DMS114 treated with DMSO at 0.1 percent for 48 hours (cell line): ENCODE measurements at regions not wholly inside any gene's neighbourhood (a gene's known extent, or its start where the extent isn't known, plus 50 kb on each side); places are given as distances from the start of the nearest gene placed in this dataset.
A peak's percentile ranks its signal among the peaks of the same experiment; 100 is the strongest.

Source experiments
- DNase-seq: peaks from one replicate; lab custom pipeline; 2025; ENCODE audit not compliant: unreplicated experiment; lab: John Stamatoyannopoulos, UW

GRCh38 chr15:66848116-66848515 lies 146.1 kb downstream of the SMAD6 start:
- no peak for DNase-seq

DNA sequence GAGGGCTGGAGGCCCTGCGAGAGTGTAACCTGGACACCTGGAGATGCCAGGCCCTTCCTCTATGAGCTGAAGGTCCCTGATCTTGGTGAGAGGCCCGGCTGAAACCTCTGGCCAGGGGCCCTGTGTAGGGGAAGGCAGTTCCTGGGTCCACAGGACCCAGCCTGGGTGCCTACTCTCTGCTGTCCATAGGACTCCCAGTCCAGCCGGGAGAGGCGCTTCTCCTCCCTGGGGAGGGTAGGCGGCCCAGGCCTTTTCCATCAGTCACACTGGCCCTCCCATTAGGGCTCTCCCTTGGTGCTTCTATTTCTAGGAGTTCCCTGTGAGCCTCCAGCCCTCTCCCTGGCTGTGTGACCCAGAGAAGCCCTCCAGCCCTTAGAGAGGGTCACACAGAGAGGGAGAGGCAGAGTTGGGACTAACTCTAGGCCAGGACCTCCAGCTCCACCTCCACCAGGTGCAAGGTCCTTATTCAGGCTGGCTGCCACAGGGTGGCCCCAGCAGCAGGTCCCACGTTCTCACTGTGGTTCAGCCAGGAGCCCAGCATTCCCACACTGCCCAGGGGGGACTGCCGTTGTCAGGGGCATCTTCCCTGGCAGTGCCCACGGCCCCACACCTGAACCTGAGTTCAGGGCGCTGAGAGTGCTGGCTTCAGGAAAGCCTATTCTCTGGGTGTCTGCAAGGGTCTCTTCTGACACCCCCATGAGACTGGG lies 146.8 kb downstream of the SMAD6 start:
- DNase-seq: no peak

DNA sequence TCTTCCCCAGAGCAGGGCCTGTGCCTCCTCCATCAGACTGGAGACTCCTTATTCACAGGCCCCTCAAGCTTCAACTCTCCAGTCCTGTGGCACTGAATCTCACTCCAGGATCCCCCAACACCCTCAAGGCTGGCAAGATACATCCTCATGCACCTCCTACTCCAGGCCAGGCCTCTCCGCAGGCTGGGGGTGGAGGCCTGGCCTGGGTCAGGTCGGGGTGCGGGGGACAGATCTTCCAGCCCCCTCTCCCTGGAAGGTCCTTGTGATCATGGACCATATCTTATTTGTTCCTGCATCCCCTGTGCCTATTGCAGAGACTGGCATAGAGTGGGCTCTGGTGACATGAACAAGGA lies 147.3 kb downstream of the SMAD6 start:
- no peak for DNase-seq

DNA sequence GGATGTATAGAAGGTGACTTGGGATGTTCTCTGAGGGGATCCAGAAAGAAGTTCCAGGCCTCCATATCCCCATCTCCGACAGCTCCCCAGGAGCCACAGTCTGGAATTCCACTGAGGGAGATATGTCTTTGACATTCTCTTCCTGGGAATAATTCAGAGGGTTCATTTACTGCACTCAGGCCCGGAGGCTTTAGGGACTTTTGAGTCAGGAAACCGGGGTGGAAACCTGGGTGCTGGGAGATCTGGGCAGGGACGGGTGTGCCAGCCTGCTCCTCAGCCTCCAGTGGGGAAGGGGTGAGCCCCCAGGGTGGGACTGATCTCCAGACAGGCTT lies 147.7 kb downstream of the SMAD6 start:
- no peak for DNase-seq

- no peak for DNase-seq
These were observed 148.3 kb downstream of the SMAD6 start for GRCh38 chr15:66850078-66850991.

DNA sequence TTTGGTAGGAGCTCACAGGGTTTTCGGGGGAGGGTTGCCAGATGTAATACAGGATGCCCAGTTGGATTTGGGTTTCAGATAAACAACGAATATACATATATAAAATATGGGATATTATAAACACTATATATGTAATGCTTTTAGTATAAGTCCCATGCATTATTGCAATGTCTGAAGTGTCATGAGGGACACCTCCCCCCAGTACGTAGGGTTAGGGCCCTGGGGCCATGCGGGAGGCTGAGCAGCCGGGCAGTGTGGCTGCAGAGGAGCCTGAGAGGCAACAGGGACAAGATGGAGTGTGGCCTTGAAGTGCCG lies 148.9 kb downstream of the SMAD6 start:
- no peak for DNase-seq

GRCh38 chr15:66851311-66852063 lies 149.5 kb downstream of the SMAD6 start:
- peak; percentile 71 for DNase-seq

DNA sequence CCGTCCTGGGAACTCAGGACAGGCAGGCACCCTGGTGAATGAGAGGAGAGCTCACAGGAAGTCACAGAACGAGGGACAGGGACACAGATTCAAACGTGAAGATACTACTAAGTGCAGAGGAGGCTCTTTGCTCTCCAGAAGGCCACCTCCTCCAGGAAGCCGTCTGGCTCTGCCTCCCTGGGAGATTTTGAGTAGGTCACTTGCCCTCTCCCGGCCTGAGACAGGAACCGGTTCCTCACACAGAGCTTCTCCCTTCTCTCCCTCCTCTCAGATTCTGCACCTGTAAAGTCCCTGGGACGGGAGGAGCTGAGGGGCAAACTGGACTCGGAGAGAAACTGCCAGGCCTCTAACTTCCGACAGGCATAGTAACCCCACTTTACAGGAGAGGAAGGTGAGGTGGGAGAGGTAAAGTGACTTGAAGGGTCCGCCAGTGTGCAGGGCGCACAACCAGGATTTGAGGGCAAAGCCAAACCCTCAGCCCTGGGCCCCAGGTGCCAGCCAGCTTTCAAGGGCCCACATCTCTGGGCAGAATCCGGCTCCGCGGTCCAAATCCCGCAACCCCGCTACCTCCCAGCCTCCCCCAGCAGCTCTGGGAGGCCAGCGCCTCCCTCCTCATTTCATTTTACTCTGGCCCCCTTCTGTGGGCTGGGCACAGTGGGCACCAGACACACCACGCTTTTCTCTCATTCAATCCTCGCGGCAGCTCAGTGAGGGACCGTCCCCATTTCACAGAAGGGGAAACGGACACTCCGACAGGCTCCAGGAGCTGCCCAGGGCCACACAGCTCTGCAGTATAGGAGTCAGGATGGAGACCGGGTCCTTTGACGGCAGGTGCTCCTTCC lies 150.2 kb downstream of the SMAD6 start:
- no peak for DNase-seq

DNA sequence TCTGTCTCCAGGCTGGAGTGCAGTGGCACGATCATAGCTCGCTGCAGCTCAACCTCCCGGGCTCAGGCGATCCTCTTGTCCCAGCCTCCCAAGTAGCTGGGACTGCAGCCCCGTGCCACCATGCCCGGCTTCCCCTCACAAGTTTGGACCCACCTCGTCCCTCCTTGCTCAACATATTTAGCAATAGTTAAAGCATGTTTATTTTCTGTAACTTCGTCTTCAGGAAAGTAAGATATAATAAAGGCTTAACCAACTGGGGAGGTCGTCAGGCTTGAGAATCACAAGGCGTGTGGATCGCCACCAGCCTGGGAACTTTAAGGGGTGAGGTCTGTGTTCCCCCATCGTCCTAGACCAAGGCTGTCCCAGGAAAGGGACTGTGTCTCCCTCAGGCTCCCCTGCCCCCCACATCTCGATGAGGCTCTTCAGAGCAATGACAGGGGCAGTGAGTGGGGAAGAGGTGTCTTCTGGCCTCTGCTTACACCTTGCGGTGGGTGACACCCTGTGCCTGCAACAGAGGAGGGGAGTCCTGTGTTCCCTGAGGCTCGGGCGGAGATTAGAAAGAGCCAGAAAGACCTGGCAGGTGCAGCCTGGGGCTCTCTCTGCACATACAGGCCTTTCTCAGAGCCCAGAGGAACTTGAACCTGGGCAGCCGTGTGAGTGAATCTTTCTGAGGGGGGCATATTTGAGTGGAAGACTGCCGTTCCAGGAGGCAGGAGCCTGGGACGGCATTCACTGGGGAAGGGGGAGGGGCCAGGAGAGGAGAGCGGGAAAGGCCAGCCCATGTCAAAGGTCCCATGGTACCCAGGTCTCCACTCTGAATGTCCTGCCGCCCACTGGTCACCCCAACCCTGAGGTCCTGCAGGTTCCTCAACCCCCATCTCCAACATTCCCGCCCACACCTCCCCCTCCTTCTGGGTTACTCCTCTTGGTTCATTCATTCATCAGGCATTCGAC lies 152.3 kb downstream of the SMAD6 start:
- DNase-seq: no peak

DNA sequence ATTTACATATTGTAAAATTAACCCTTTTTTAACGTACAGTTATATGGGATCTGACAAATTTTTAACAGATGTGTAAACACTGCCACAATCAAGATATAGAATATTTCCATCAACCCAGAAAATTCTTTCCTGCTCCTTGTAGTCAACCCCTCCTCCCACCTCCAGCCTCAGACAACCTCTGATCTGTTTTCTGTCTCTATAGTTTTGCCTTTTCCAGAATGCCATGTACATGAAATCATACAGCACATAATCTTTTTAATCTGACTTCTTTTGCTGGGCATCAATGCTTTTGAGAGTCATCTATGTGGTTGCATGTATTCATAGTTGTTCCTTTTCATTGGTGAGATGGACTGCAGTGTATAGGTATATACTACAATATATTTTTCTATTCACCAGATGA lies 153.0 kb downstream of the SMAD6 start:
- DNase-seq: no peak

DNA sequence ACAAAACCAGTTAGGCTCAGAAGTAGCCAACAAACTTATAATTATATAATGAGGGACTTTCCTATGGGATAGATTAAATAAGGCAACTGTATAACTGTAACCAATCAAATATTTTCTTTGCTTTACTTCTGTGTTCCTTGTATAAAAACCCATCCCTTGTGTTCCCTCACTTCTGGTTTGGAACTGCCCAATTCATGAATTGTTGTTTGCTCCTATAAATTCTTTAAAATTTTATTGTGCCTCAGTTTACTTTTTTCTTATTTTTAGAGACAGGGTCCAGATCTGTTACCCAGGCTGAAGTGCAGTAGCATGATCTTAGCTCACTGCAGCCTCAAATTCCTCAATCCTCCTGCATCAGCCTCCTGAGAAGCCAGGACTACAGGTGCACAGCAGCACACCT lies 155.7 kb downstream of the SMAD6 start:
- DNase-seq: no peak

GRCh38 chr15:66858423-66859207 lies 156.6 kb downstream of the SMAD6 start:
- peak; percentile 16 for DNase-seq

- DNase-seq: no peak
These were observed 157.7 kb downstream of the SMAD6 start for GRCh38 chr15:66859688-66860253.

DNA sequence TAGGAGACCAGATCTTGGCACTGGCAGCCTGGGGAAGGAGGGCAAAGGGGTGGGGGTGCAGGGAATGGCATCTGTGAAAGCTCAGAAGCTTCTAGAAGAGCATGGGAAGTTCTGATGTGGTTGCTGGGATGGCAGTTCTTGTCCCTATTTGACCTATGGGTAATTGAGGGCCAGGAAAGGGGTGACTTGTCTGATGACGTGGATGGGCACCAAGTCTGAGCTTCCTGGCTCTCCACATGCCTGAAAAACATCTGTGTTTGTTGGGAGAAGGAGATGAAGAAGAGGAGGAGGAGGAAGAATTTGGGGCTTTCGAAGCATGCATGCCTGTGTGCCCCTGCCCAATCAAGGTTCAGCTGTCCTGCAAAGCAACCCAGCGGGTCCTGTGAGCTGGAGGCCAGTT lies 158.8 kb downstream of the SMAD6 start:
- DNase-seq: no peak

GRCh38 chr15:66862111-66862939 lies 160.3 kb downstream of the SMAD6 start:
- peak; percentile 7 for DNase-seq

- peak; percentile 52 for DNase-seq
These were observed 160.9 kb downstream of the SMAD6 start for GRCh38 chr15:66862940-66863335.

DNA sequence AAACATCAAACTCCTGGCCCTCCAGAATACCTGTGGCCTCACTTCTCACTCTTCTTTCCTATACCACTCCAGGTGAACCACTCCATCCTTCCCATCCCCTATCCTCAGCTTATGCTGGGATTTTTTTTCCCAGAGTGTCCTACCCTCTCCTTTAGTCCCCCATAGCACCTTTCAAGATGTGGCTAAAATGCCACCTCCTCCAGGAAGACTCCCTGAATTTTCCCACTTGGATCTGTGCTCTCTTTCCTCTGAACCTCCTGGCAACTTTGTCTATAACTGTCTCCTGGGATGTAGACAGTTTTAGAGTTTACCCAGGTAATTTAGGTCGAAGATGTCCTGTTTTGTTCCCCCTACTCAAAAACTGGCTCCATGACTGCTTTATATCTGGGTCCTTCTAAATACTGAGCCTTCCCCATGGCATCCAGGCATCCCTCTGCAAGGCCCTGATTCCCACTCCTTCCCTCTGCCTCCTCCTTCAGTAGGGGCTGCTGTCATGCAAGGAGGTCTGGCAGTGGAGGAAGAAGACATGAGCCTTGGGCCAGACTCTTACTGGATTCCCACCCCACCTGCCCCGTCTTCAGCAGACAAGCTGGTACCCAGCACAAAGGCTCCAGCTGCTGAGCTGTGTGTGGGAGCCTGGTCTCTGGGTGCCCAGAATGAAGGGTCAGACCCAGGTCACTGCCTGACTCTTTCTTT lies 161.5 kb downstream of the SMAD6 start:
- no peak for DNase-seq
